ENCODE measurements at regions not wholly inside any gene's neighbourhood (a gene's known extent, or its start where the extent isn't known, plus 50 kb on each side); places are given as distances from the start of the nearest gene placed in this dataset.

- no TSS peak for BruUV-seq (replicated peaks)
- Mint-ChIP-seq H3K4me1 (ENCODE audit: low read depth, unreplicated experiment) (no peaks in the 10 kb centered on the region), H3K27ac (ENCODE audit: unreplicated experiment) (no peak overlapping the region), H3K9me3 (ENCODE audit: low read depth, unreplicated experiment) (peaks cover 7% of the 10 kb centered on the region), H3K27me3 (ENCODE audit: unreplicated experiment) (peaks cover 41% of the 10 kb centered on the region), H3K4me3 (ENCODE audit: low read depth, unreplicated experiment) (no peak overlapping the region), H3K36me3 (ENCODE audit: insufficient read depth, unreplicated experiment) (no peaks in the 10 kb centered on the region)
- intact Hi-C loops (cut with micrococcal nuclease; ENCODE audit: unreplicated experiment): no loop called here
- CTCF ChIA-PET: no interaction called here
- no peak for DNase-seq
- TF ChIP-seq, protein P1, sequence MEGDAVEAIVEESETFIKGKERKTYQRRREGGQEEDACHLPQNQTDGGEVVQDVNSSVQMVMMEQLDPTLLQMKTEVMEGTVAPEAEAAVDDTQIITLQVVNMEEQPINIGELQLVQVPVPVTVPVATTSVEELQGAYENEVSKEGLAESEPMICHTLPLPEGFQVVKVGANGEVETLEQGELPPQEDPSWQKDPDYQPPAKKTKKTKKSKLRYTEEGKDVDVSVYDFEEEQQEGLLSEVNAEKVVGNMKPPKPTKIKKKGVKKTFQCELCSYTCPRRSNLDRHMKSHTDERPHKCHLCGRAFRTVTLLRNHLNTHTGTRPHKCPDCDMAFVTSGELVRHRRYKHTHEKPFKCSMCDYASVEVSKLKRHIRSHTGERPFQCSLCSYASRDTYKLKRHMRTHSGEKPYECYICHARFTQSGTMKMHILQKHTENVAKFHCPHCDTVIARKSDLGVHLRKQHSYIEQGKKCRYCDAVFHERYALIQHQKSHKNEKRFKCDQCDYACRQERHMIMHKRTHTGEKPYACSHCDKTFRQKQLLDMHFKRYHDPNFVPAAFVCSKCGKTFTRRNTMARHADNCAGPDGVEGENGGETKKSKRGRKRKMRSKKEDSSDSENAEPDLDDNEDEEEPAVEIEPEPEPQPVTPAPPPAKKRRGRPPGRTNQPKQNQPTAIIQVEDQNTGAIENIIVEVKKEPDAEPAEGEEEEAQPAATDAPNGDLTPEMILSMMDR (IDR thresholded peaks at IDR 0.05; ENCODE audit: unreplicated experiment): no peak
Measured at GRCh38 chr15:93299675-93300074, 210.7 kb upstream of the RGMA start.

DNA sequence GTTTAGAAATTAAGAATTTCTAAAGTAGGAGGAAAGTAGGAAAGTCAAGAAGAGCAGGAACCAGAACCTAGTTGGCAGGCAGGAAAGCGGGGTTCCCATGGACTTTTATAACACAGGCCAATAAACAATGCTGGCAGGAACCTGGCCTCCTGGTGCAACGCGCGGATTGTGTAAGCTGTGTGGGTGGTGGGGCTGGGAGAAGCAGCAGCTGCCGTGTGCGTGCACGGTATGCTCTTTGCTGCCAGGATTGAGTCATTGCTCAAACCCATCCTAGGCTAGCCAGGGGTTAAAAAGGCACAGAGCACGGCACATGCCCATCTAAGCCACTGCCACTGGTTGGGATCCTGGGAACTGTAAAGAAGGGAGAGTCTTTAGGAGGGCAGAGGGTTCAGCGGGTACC lies 209.9 kb upstream of the RGMA start:
- TF ChIP-seq, protein P1 (IDR thresholded peaks at IDR 0.05; ENCODE audit: unreplicated experiment): no peak
- Mint-ChIP-seq H3K36me3 (ENCODE audit: insufficient read depth, unreplicated experiment) (no peaks in the 10 kb centered on the region), H3K27ac (ENCODE audit: unreplicated experiment) (no peak overlapping the region), H3K4me1 (ENCODE audit: low read depth, unreplicated experiment) (no peaks in the 10 kb centered on the region), H3K4me3 (ENCODE audit: low read depth, unreplicated experiment) (no peak overlapping the region), H3K27me3 (ENCODE audit: unreplicated experiment) (peaks cover 33% of the 10 kb centered on the region), H3K9me3 (ENCODE audit: low read depth, unreplicated experiment) (peaks cover 5% of the 10 kb centered on the region)
- no peak for DNase-seq
- BruUV-seq (replicated peaks): no TSS peak
- intact Hi-C loops (cut with micrococcal nuclease; ENCODE audit: unreplicated experiment): no loop called here
- CTCF ChIA-PET: no interaction called here

DNA sequence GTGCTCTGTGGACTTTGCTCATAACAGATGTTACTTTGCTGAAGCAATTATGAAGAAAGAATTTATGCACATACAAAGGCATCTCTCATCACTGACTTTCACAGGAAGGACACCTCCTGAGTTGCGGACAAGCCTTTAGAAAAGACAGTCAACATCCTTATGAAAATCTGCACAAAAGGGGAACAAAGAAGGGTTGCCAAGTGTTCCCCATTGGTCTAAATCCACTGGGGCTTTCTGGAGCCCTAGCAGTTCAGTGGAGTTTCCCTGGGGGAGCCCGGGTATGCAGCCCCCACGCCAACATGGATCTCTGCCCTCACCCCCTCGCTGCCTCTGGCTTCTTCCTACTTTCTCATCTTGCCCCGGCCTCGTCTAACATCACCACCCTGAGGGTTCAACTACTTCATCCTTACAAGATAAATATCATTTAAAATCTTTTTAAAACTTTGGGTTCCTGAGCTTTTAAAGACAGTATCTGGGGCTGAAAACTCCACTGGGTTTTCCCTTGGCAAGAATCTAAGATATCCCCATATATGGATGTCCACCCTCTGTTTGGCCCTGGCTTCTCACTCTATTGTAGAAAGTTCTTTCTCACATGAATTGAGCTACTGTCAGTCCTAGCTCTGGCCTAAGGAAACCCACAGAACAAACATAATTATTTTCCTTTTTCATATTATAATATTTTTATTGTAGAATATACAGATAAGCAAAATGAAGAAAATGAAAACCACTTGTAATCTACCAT lies 207.9 kb upstream of the RGMA start:
- TF ChIP-seq, protein P1 (IDR thresholded peaks at IDR 0.05; ENCODE audit: unreplicated experiment): no peak
- no peaks in the 10 kb centered on the region for H3K4me1 Mint-ChIP-seq (ENCODE audit: low read depth, unreplicated experiment)
- H3K27ac Mint-ChIP-seq (ENCODE audit: unreplicated experiment): no peak overlapping the region
- H3K4me3 Mint-ChIP-seq (ENCODE audit: low read depth, unreplicated experiment): no peak overlapping the region
- intact Hi-C loops (cut with micrococcal nuclease; ENCODE audit: unreplicated experiment): no loop called here
- CTCF ChIA-PET: no interaction called here
- peaks cover 5% of the 10 kb centered on the region for H3K9me3 Mint-ChIP-seq (ENCODE audit: low read depth, unreplicated experiment)
- H3K36me3 Mint-ChIP-seq (ENCODE audit: insufficient read depth, unreplicated experiment): no peaks in the 10 kb centered on the region
- H3K27me3 Mint-ChIP-seq (ENCODE audit: unreplicated experiment): peaks cover 19% of the 10 kb centered on the region
- BruUV-seq (replicated peaks): no TSS peak
- no peak for DNase-seq

DNA sequence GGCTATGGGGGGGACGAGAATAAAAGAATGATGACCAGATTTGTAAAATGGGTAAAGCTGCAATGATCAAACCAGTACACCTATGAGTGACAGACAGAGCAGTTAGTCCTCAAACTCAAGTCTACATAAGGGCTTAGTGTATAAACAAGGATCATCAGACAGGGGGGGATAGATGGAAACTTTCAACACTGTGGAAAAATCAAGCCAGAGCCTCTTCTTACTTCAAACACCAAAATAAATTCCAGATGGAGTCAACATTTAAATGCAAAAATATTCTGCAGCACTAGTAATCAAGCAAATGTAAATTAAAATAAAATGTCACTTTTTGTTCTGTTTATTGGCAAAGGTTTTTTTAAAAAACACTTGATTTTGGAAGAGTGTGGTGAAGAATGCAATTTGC lies 205.9 kb upstream of the RGMA start:
- BruUV-seq (replicated peaks): no TSS peak
- intact Hi-C loops (cut with micrococcal nuclease; ENCODE audit: unreplicated experiment): no loop called here
- H3K9me3 Mint-ChIP-seq (ENCODE audit: low read depth, unreplicated experiment): peaks cover 5% of the 10 kb centered on the region
- CTCF ChIA-PET: no interaction called here
- TF ChIP-seq, protein P1 (IDR thresholded peaks at IDR 0.05; ENCODE audit: unreplicated experiment): no peak
- H3K4me3 Mint-ChIP-seq (ENCODE audit: low read depth, unreplicated experiment): no peak overlapping the region
- no peak overlapping the region for H3K27ac Mint-ChIP-seq (ENCODE audit: unreplicated experiment)
- H3K4me1 Mint-ChIP-seq (ENCODE audit: low read depth, unreplicated experiment): no peaks in the 10 kb centered on the region
- peaks cover 18% of the 10 kb centered on the region for H3K27me3 Mint-ChIP-seq (ENCODE audit: unreplicated experiment)
- DNase-seq: no peak
- H3K36me3 Mint-ChIP-seq (ENCODE audit: insufficient read depth, unreplicated experiment): peaks cover 5% of the 10 kb centered on the region
